SK-N-SH treated with all-trans-retinoic acid at 6 μM for 48 hours (cell line): ENCODE measurements at regions not wholly inside any gene's neighbourhood (a gene's known extent, or its start where the extent isn't known, plus 50 kb on each side); places are given as distances from the start of the nearest gene placed in this dataset.

Experiments used
- ATAC-seq: fragments of 200-7000 bp; cut with Tn5 transposase; 3 replicates; pipeline ENCODE4 v1.9.1; 2020; ENCODE audit warnings: mild to moderate bottlenecking, moderate library complexity
- ARNTL ChIP-seq: fragments of 450-650 bp; formaldehyde crosslinking; IDR thresholded peaks from 2 replicates; pipeline ENCODE4 v1.5.0; 2020; ENCODE audit warnings: low read depth, mild to moderate bottlenecking, moderate library complexity, borderline replicate concordance
- BACH2 ChIP-seq: fragments of 250-450 bp; sonication (Bioruptor Pico); IDR thresholded peaks from 2 replicates; pipeline ENCODE4 v1.9.0; 2021; ENCODE audit warnings: mild to moderate bottlenecking, borderline replicate concordance
- CSDC2 ChIP-seq: fragments of 250-450 bp; sonication (Bioruptor Pico); IDR thresholded peaks from 2 replicates; pipeline ENCODE4 v1.5.0; 2020; ENCODE audit warnings: mild to moderate bottlenecking, moderate library complexity
- GLIS3 ChIP-seq: fragments of 250-450 bp; sonication (Bioruptor Pico); IDR thresholded peaks from 2 replicates; pipeline ENCODE4 v1.5.0; 2020; ENCODE audit warnings: mild to moderate bottlenecking, moderate library complexity
- ISL1 ChIP-seq: fragments of 250-450 bp; sonication (Bioruptor Pico); IDR thresholded peaks from 2 replicates; pipeline ENCODE4 v2.1.2; 2022; ENCODE audit warnings: mild to moderate bottlenecking, moderate library complexity
- OSR1 ChIP-seq: fragments of 250-450 bp; sonication (Bioruptor Pico); IDR thresholded peaks from 2 replicates; pipeline ENCODE4 v1.8.0; 2022; ENCODE audit warnings: moderate library complexity, mild to moderate bottlenecking, inconsistent platforms
- POU6F1 ChIP-seq: fragments of 250-450 bp; sonication (Bioruptor Pico); IDR thresholded peaks from 2 replicates; pipeline ENCODE4 v1.8.0; 2021; ENCODE audit warnings: low read depth, mild to moderate bottlenecking, moderate library complexity, borderline replicate concordance
- RARB ChIP-seq: fragments of 250-450 bp; sonication (Bioruptor Pico); IDR thresholded peaks from 2 replicates; pipeline ENCODE4 v1.8.0; 2021; ENCODE audit warnings: mild to moderate bottlenecking, moderate library complexity
- SNAI2 ChIP-seq: fragments of 250-450 bp; sonication (Bioruptor Pico); IDR thresholded peaks from 2 replicates; pipeline ENCODE4 v1.5.0; 2020; ENCODE audit warnings: mild to moderate bottlenecking, moderate library complexity
- TCF4 ChIP-seq: fragments of 250-450 bp; sonication (Bioruptor Pico); IDR thresholded peaks from 2 replicates; pipeline ENCODE4 v1.8.0; 2021; ENCODE audit warnings: mild to moderate bottlenecking, moderate library complexity, borderline replicate concordance
- TOX ChIP-seq: fragments of 250-450 bp; sonication (Bioruptor Pico); IDR thresholded peaks from 2 replicates; pipeline ENCODE4 v1.8.0; 2021; ENCODE audit warnings: mild to moderate bottlenecking, moderate library complexity, borderline replicate concordance
- ZFP30 ChIP-seq: fragments of 450-650 bp; formaldehyde crosslinking; IDR thresholded peaks from 2 replicates; pipeline ENCODE4 v1.5.0; 2022; ENCODE audit warnings: mild to moderate bottlenecking, moderate library complexity
- ZNF565 ChIP-seq: fragments of 450-650 bp; formaldehyde crosslinking; conservative IDR thresholded peaks from 2 replicates; pipeline ENCODE4 v1.5.0; 2020; ENCODE audit warnings: low read depth, mild to moderate bottlenecking, moderate library complexity
- ZNF70 ChIP-seq: fragments of 450-650 bp; formaldehyde crosslinking; IDR thresholded peaks from 2 replicates; pipeline ENCODE4 v1.5.0; 2020; ENCODE audit warnings: mild to moderate bottlenecking, moderate library complexity
- ZNF8 ChIP-seq: fragments of 450-650 bp; formaldehyde crosslinking; IDR thresholded peaks from 2 replicates; pipeline ENCODE4 v1.5.0; 2020; ENCODE audit warnings: mild to moderate bottlenecking, moderate library complexity
- TF ChIP-seq, protein P1 (sequence below): fragments of 250-450 bp; sonication (Bioruptor Pico); IDR thresholded peaks from 2 replicates; pipeline ENCODE4 v1.8.0; 2020; ENCODE audit warnings: mild to moderate bottlenecking, moderate library complexity, borderline replicate concordance
- TF ChIP-seq, protein P2 (sequence below): fragments of 250-450 bp; sonication (Bioruptor Pico); IDR thresholded peaks from 2 replicates; pipeline ENCODE4 v1.5.0; 2020; ENCODE audit warnings: mild to moderate bottlenecking, moderate library complexity
- TF ChIP-seq, protein P3 (sequence below): fragments of 250-450 bp; sonication (Bioruptor Pico); IDR thresholded peaks from 2 replicates; pipeline ENCODE4 v1.5.1; 2020; ENCODE audit warnings: low read depth, mild to moderate bottlenecking, moderate library complexity

- ATAC-seq = no peak
- TF ChIP-seq, protein P1, sequence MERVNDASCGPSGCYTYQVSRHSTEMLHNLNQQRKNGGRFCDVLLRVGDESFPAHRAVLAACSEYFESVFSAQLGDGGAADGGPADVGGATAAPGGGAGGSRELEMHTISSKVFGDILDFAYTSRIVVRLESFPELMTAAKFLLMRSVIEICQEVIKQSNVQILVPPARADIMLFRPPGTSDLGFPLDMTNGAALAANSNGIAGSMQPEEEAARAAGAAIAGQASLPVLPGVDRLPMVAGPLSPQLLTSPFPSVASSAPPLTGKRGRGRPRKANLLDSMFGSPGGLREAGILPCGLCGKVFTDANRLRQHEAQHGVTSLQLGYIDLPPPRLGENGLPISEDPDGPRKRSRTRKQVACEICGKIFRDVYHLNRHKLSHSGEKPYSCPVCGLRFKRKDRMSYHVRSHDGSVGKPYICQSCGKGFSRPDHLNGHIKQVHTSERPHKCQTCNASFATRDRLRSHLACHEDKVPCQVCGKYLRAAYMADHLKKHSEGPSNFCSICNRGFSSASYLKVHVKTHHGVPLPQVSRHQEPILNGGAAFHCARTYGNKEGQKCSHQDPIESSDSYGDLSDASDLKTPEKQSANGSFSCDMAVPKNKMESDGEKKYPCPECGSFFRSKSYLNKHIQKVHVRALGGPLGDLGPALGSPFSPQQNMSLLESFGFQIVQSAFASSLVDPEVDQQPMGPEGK = no peak
- TF ChIP-seq GLIS3 (CRISPR knock-in tag) = no peak
- no peak for TF ChIP-seq ZNF565
- TF ChIP-seq ZNF70 (CRISPR knock-in tag) = no peak
- no peak for TF ChIP-seq SNAI2 (CRISPR knock-in tag)
- no peak for TF ChIP-seq OSR1 (CRISPR knock-in tag)
- TF ChIP-seq TOX (CRISPR knock-in tag) = no peak
- TF ChIP-seq CSDC2 (CRISPR knock-in tag) = no peak
- TF ChIP-seq ZFP30 (CRISPR knock-in tag) = no peak
- TF ChIP-seq ARNTL = no peak
- no peak for TF ChIP-seq TCF4
- no peak for TF ChIP-seq BACH2 (CRISPR knock-in tag)
Measured at GRCh38 chr3:66583424-66584040, 82.7 kb upstream of the LRIG1 start.

- no peak for ATAC-seq
- TF ChIP-seq ISL1 (CRISPR knock-in tag) (no peak), CSDC2 (CRISPR knock-in tag) (no peak), POU6F1 (CRISPR knock-in tag) (no peak), BACH2 (CRISPR knock-in tag) (no peak), GLIS3 (CRISPR knock-in tag) (no peak), ZNF8 (CRISPR knock-in tag) (no peak)
- TF ChIP-seq, protein P2, sequence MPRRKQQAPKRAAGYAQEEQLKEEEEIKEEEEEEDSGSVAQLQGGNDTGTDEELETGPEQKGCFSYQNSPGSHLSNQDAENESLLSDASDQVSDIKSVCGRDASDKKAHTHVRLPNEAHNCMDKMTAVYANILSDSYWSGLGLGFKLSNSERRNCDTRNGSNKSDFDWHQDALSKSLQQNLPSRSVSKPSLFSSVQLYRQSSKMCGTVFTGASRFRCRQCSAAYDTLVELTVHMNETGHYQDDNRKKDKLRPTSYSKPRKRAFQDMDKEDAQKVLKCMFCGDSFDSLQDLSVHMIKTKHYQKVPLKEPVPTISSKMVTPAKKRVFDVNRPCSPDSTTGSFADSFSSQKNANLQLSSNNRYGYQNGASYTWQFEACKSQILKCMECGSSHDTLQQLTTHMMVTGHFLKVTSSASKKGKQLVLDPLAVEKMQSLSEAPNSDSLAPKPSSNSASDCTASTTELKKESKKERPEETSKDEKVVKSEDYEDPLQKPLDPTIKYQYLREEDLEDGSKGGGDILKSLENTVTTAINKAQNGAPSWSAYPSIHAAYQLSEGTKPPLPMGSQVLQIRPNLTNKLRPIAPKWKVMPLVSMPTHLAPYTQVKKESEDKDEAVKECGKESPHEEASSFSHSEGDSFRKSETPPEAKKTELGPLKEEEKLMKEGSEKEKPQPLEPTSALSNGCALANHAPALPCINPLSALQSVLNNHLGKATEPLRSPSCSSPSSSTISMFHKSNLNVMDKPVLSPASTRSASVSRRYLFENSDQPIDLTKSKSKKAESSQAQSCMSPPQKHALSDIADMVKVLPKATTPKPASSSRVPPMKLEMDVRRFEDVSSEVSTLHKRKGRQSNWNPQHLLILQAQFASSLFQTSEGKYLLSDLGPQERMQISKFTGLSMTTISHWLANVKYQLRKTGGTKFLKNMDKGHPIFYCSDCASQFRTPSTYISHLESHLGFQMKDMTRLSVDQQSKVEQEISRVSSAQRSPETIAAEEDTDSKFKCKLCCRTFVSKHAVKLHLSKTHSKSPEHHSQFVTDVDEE (CRISPR knock-in tag) = no peak
Measured at GRCh38 chr3:66585520-66586095, 84.8 kb upstream of the LRIG1 start.

DNA sequence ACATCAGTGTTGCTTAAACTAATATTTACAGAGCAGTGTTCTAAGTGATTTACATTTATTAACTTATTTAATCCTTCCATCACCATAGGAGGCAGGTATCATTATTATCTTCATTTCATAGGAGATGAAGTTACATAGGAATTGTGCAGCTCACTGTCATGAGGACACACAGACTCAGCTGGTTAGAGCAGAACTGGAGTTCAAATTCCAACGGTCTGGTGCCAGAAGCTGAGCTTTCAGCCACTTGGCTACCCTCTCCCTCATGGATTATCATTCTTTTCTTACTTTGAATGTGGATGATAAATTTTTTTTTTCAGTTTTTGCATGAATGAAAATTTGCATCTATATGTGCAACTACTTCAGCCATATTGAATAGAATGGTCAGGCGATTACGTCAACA lies 86.0 kb upstream of the LRIG1 start:
- no peak for TF ChIP-seq TCF4
- TF ChIP-seq, protein P1 = no peak
- TF ChIP-seq ZNF70 (CRISPR knock-in tag) = no peak
- TF ChIP-seq RARB (CRISPR knock-in tag) = no peak
- no peak for TF ChIP-seq ZNF8 (CRISPR knock-in tag)
- no peak for TF ChIP-seq GLIS3 (CRISPR knock-in tag)
- no peak for TF ChIP-seq ISL1 (CRISPR knock-in tag)
- TF ChIP-seq, protein P3, sequence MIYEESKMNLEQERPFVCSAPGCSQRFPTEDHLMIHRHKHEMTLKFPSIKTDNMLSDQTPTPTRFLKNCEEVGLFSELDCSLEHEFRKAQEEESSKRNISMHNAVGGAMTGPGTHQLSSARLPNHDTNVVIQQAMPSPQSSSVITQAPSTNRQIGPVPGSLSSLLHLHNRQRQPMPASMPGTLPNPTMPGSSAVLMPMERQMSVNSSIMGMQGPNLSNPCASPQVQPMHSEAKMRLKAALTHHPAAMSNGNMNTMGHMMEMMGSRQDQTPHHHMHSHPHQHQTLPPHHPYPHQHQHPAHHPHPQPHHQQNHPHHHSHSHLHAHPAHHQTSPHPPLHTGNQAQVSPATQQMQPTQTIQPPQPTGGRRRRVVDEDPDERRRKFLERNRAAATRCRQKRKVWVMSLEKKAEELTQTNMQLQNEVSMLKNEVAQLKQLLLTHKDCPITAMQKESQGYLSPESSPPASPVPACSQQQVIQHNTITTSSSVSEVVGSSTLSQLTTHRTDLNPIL (CRISPR knock-in tag) = no peak
- TF ChIP-seq ZNF565 = no peak
- no peak for ATAC-seq
